Brain microvascular endothelial cell (primary cell): ENCODE measurements at regions not wholly inside any gene's neighbourhood (a gene's known extent, or its start where the extent isn't known, plus 50 kb on each side); places are given as distances from the start of the nearest gene placed in this dataset.

Source experiments
- DNase-seq: peaks from one replicate; pipeline ENCODE4 v3.0.0-alpha.2; 2020
- H3K27ac ChIP-seq: fragments of 250-450 bp; sonication (Bioruptor Pico); 2 replicates; pipeline ENCODE4 v1.5.1; 2020; ENCODE audit warnings: mild to moderate bottlenecking, moderate library complexity
- H3K27me3 ChIP-seq: fragments of 250-450 bp; sonication (Bioruptor Pico); replicated peaks from 2 replicates; pipeline ENCODE4 v1.5.1; 2020; ENCODE audit warnings: mild to moderate bottlenecking
- H3K36me3 ChIP-seq: fragments of 250-450 bp; sonication (Bioruptor Pico); replicated peaks from 2 replicates; pipeline ENCODE4 v1.5.1; 2020; ENCODE audit warnings: mild to moderate bottlenecking
- H3K4me3 ChIP-seq: 2 replicates; pipeline ENCODE4 v1.5.1; 2011; ENCODE audit warnings: low read depth, mild to moderate bottlenecking, control low read depth, low read length, moderate library complexity
- CTCF ChIP-seq: IDR thresholded peaks from 2 replicates; pipeline ENCODE4 v1.5.1; 2011; ENCODE audit warnings: low read depth, mild to moderate bottlenecking, moderate library complexity, low read length, control low read depth, inconsistent platforms; ENCODE audit errors: missing control alignments
- in situ Hi-C: cut with HindIII; loops from 2 replicates; pipeline ENCODE4 v1.10.0; 2017; ENCODE audit warnings: low sequenced_read_pairs, low pct_ligation_motif_present

- Histone ChIP-seq H3K27ac (no peak overlapping the region), H3K4me3 (no peak overlapping the region), H3K27me3 (no peaks in the 10 kb centered on the region), H3K36me3 (no peaks in the 10 kb centered on the region)
- TF ChIP-seq CTCF: no peak
- no peak for DNase-seq
- in situ Hi-C loops: no loop called here
Observed at GRCh38 chr4:101515099-101515498, 167.8 kb upstream of the PPP3CA start.

- Histone ChIP-seq H3K27ac (no peak overlapping the region), H3K4me3 (no peak overlapping the region), H3K27me3 (no peaks in the 10 kb centered on the region), H3K36me3 (no peaks in the 10 kb centered on the region)
- DNase-seq: no peak
- in situ Hi-C loops: no loop called here
- TF ChIP-seq CTCF: no peak
Observed at GRCh38 chr4:101512416-101512815, 165.1 kb upstream of the PPP3CA start.

GRCh38 chr4:101501421-101501820 lies 154.1 kb upstream of the PPP3CA start:
- no peak overlapping the region for H3K27ac ChIP-seq
- in situ Hi-C loops: no loop called here
- no peak overlapping the region for H3K4me3 ChIP-seq
- no peaks in the 10 kb centered on the region for H3K36me3 ChIP-seq
- TF ChIP-seq CTCF: no peak
- H3K27me3 ChIP-seq: no peaks in the 10 kb centered on the region
- DNase-seq: no peak

- no peaks in the 10 kb centered on the region for H3K36me3 ChIP-seq
- TF ChIP-seq CTCF: no peak
Observed at GRCh38 chr4:101500742-101501141, 153.4 kb upstream of the PPP3CA start.

GRCh38 chr4:101475246-101475645 lies 127.9 kb upstream of the PPP3CA start:
- H3K27ac ChIP-seq: no peak overlapping the region
- in situ Hi-C loops: no loop called here
- H3K4me3 ChIP-seq: no peak overlapping the region
- no peaks in the 10 kb centered on the region for H3K36me3 ChIP-seq
- DNase-seq: no peak
- no peak for TF ChIP-seq CTCF
- H3K27me3 ChIP-seq: no peaks in the 10 kb centered on the region

More at GRCh38 chr4:101500742-101501141, 153.4 kb upstream of the PPP3CA start:
- Histone ChIP-seq H3K27me3 (no peaks in the 10 kb centered on the region), H3K27ac (no peak overlapping the region), H3K4me3 (no peak overlapping the region)
- no peak for DNase-seq
- in situ Hi-C loops: no loop called here

- in situ Hi-C loops: no loop called here
Observed at GRCh38 chr4:101471201-101471600, 123.9 kb upstream of the PPP3CA start.

More at GRCh38 chr4:101471201-101471600, 123.9 kb upstream of the PPP3CA start:
- TF ChIP-seq CTCF: no peak
- Histone ChIP-seq H3K27ac (no peak overlapping the region), H3K4me3 (no peak overlapping the region), H3K36me3 (no peaks in the 10 kb centered on the region), H3K27me3 (no peaks in the 10 kb centered on the region)
- no peak for DNase-seq
